K562 (cell line): ENCODE measurements at regions not wholly inside any gene's neighbourhood (a gene's known extent, or its start where the extent isn't known, plus 50 kb on each side); places are given as distances from the start of the nearest gene placed in this dataset.

Experiments used
- ATAC-seq: fragments of 200-7000 bp; cut with Tn5 transposase; 3 replicates; pipeline ENCODE4 v1.9.1; 2020; ENCODE audit warnings: moderate library complexity
- BruUV-seq: library from RNA; stranded (reverse); fragments of 400-500 nt; replicated peaks from 2 replicates; lab custom pipeline; 2021; lab: Mats Ljungman, UMichigan
- CTCF ChIA-PET: fragments of 300-600 bp; formaldehyde crosslinking; extraction: SDS; loops from one replicate; lab custom pipeline; 2021; ENCODE audit warnings: low intra/inter-chr PET ratio; lab: Yijun Ruan, JAX
- POLR2A ChIA-PET: fragments of 300-600, 350-650 bp; sonication (Branson Sonifier 250); formaldehyde crosslinking; extraction: SDS; loops from one replicate; lab custom pipeline; 2021; ENCODE audit warnings: antibody characterized with exemption, inconsistent platforms; lab: Yijun Ruan, JAX
- DNase-seq, 4 experiments: peaks; one replicate each; pipeline versions ENCODE4 v3.0.0 to v3.0.0-alpha.2; 2011 to 2018; ENCODE audit warnings: low spot score in 3 of 4, mixed read lengths in 3 of 4; ENCODE audit errors: extremely low read depth in 1 of 4
- FAIRE-seq: peaks from 2 replicates; lab custom pipeline; 2011; peaks lifted over from hg19 to GRCh38; lab: Jason Lieb, UNC
- H2AFZ ChIP-seq: 2 replicates; pipeline ENCODE4 v1.6.0; 2011; ENCODE audit warnings: low read depth, low read length, control low read depth, inconsistent platforms
- H3K27ac ChIP-seq: fragments of 200-600 bp; 3 replicates; pipeline ENCODE4 v1.8.0; 2011; ENCODE audit warnings: low read depth, mild to moderate bottlenecking, control low read depth, inconsistent platforms, low read length, moderate library complexity, mixed read lengths; ENCODE audit errors: extremely low read depth
- H3K27me3 ChIP-seq, 2 experiments: fragments of 300-600 bp in 1 of 2; 2 replicates in 1 of 2; 3 replicates in 1 of 2; pipeline versions ENCODE4 v1.6.0 to v1.8.0; 2011; ENCODE audit warnings: inconsistent platforms in 2 of 2, low read length in 2 of 2, mild to moderate bottlenecking in 1 of 2, mixed read lengths in 1 of 2, moderate library complexity in 1 of 2; ENCODE audit not compliant: control insufficient read depth in 2 of 2, insufficient read depth in 2 of 2
- H3K36me3 ChIP-seq: fragments of 300-600 bp; 3 replicates; pipeline ENCODE4 v1.8.0; 2011; ENCODE audit warnings: mild to moderate bottlenecking, low read length, inconsistent platforms; ENCODE audit not compliant: control insufficient read depth, insufficient read depth
- H3K4me1 ChIP-seq, 2 experiments: fragments of 200-600 bp in 1 of 2; replicated peaks in 1 of 2; 2 replicates in 1 of 2; 3 replicates in 1 of 2; pipeline versions ENCODE4 v1.5.1 to v1.8.0; 2011; ENCODE audit warnings: inconsistent platforms in 2 of 2, low read length in 2 of 2, mild to moderate bottlenecking in 1 of 2, mixed read lengths in 1 of 2, moderate library complexity in 1 of 2; ENCODE audit not compliant: control insufficient read depth in 2 of 2, insufficient read depth in 2 of 2
- H3K4me2 ChIP-seq: 2 replicates; pipeline ENCODE4 v1.6.1; 2011; ENCODE audit warnings: low read length, control low read depth, inconsistent platforms, mixed read lengths; ENCODE audit not compliant: insufficient read depth
- H3K4me3 ChIP-seq: fragments of 200-600 bp; sonication (generic), shearing (Covaris generic); 2 replicates; pipeline ENCODE4 v1.5.1; 2016; ENCODE audit warnings: control low read depth, inconsistent platforms
- H3K79me2 ChIP-seq: fragments of 200-600 bp; 3 replicates; pipeline ENCODE4 v1.8.0; 2011; ENCODE audit warnings: low read length, inconsistent platforms; ENCODE audit not compliant: control insufficient read depth, insufficient read depth
- H3K9ac ChIP-seq, 2 experiments: 2 replicates each; pipeline versions ENCODE4 v1.6.0 to v1.6.1; 2011; ENCODE audit warnings: low read depth in 2 of 2, low read length in 2 of 2, control low read depth in 1 of 2, inconsistent platforms in 1 of 2, mild to moderate bottlenecking in 1 of 2, mixed read lengths in 1 of 2; ENCODE audit not compliant: insufficient read depth in 1 of 2
- H3K9me1 ChIP-seq: one replicate; pipeline ENCODE4 v1.6.0; 2011; ENCODE audit warnings: inconsistent platforms, mild to moderate bottlenecking, low read length, moderate library complexity; ENCODE audit not compliant: control insufficient read depth, insufficient read depth
- H3K9me3 ChIP-seq: replicated peaks from 2 replicates; pipeline ENCODE4 v1.5.1; 2011; ENCODE audit warnings: low read depth, low read length, inconsistent platforms; ENCODE audit not compliant: control insufficient read depth, insufficient read depth
- H4K20me1 ChIP-seq: replicated peaks from 2 replicates; pipeline ENCODE4 v1.6.1; 2011; ENCODE audit warnings: low read length, inconsistent platforms, mixed read lengths; ENCODE audit not compliant: control insufficient read depth, insufficient read depth
- DNMT1 ChIP-seq: fragments of 450-650 bp; IDR thresholded peaks from 2 replicates; pipeline ENCODE4 v1.6.1; 2016; ENCODE audit warnings: antibody characterized with exemption, mild to moderate bottlenecking
- ELF4 ChIP-seq: fragments of 450-650 bp; formaldehyde crosslinking; IDR thresholded peaks from 2 replicates; pipeline ENCODE4 v1.4.0; 2022; ENCODE audit warnings: missing genetic modification characterization
- HMGN3 ChIP-seq: IDR thresholded peaks from 2 replicates; pipeline ENCODE4 v1.6.1; 2011; ENCODE audit warnings: borderline replicate concordance, low read depth, mild to moderate bottlenecking, mixed read lengths, low read length; ENCODE audit not compliant: insufficient read length; ENCODE audit errors: extremely low read depth
- LARP7 ChIP-seq: fragments of 450-650 bp; IDR thresholded peaks from 2 replicates; pipeline ENCODE4 v1.6.1; 2016
- SMAD2 ChIP-seq: fragments of 150-350 bp; IDR thresholded peaks from 2 replicates; pipeline ENCODE4 v1.6.1; 2014; ENCODE audit warnings: low read depth, mild to moderate bottlenecking, low read length
- ZNF232 ChIP-seq: sonication (generic); formaldehyde crosslinking; IDR thresholded peaks from 2 replicates; pipeline ENCODE4 v1.8.0; 2022; ENCODE audit warnings: mild to moderate bottlenecking, missing genetic modification reagents
- WGBS: fragments of 100-300 bp; shearing (Covaris generic); methylation state at CpG from one replicate; pipeline ENCODE4 v1.1.6; 2016; ENCODE audit warnings: low coverage, mixed read lengths; ENCODE audit not compliant: insufficient coverage; ENCODE audit errors: missing lambda C conversion rate; 5-methylcytosine and 5-hydroxymethylcytosine counted together
- in situ Hi-C: fragments of 300-500 bp; cut with MboI; formaldehyde crosslinking; loops from 4 replicates; pipeline ENCODE4 v1.15.0; 2018; ENCODE audit warnings: inconsistent platforms, mixed read lengths
- intact Hi-C: fragments of 100-400 bp; cut with micrococcal nuclease; formaldehyde crosslinking; loops from 2 replicates; pipeline ENCODE4 v1.14.2; 2022
- TF ChIP-seq, protein P1 (sequence below): fragments of 250-450 bp; sonication (Bioruptor Pico); IDR thresholded peaks from 2 replicates; pipeline ENCODE4 v1.6.1; 2021; ENCODE audit warnings: mild to moderate bottlenecking
- TF ChIP-seq, protein P2 (sequence below): fragments of 450-650 bp; IDR thresholded peaks from one replicate; pipeline ENCODE4 v1.6.1; 2018; ENCODE audit warnings: mild to moderate bottlenecking, moderate library complexity; ENCODE audit not compliant: partially characterized antibody
- TF ChIP-seq, protein P3 (sequence below): fragments of 250-450 bp; sonication (Bioruptor Pico); IDR thresholded peaks from 2 replicates; pipeline ENCODE4 v1.8.0; 2021; ENCODE audit warnings: moderate library complexity, mild to moderate bottlenecking, inconsistent platforms
- TF ChIP-seq, protein P4 (sequence below): fragments of 450-650 bp; formaldehyde crosslinking; IDR thresholded peaks from 2 replicates; pipeline ENCODE4 v1.4.0; 2020; ENCODE audit warnings: mild to moderate bottlenecking, moderate library complexity
- TF ChIP-seq, protein P5 (sequence below): fragments of 150-350 bp; conservative IDR thresholded peaks from 2 replicates; pipeline ENCODE4 v1.6.1; 2014; ENCODE audit warnings: low read length

DNA sequence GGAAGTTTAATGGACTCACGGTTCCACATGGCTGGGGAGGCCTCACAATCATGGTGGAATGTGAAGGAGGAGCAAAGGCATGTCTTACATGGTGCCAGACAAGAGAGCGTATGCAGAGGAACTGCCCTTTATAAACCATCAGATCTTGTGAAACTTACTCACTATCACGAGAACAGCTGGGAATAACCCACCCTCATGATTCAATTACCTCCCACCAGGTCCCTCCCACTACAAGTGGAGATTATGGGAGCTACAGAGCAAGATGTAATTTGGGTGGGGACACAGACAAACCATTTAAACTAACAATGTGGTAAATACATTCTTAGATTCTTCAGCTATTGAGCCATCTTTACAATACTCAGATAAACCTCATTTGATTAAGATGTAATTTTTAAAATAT, 176.1 kb downstream of the SH3BP4 start:
- ChIA-PET POLR2A (no interaction called here), CTCF (no interaction called here)
- FAIRE-seq: no peak
- Histone ChIP-seq H4K20me1 (no peaks in the 10 kb centered on the region), H3K36me3 (no peaks in the 10 kb centered on the region), H3K4me1 (no peaks in the 10 kb centered on the region), H3K4me3 (no peak overlapping the region), H3K9ac (no peak overlapping the region), H3K27me3 (no peaks in the 10 kb centered on the region; a peak in 1 of 5 replicates), H3K4me2 (no peak overlapping the region), H3K79me2 (no peaks in the 10 kb centered on the region), H3K27ac (no peak overlapping the region), H3K9me3 (no peaks in the 10 kb centered on the region), H3K9me1 (no peaks in the 10 kb centered on the region), H2AFZ (no peak overlapping the region)
- BruUV-seq: no TSS peak
- ATAC-seq: no peak
- TF ChIP-seq DNMT1 (no peak), SMAD2 (no peak), HMGN3 (no peak), ZNF232 (CRISPR knock-in tag) (no peak), LARP7 (no peak), ELF4 (CRISPR knock-in tag) (no peak)
- TF ChIP-seq, protein P1, sequence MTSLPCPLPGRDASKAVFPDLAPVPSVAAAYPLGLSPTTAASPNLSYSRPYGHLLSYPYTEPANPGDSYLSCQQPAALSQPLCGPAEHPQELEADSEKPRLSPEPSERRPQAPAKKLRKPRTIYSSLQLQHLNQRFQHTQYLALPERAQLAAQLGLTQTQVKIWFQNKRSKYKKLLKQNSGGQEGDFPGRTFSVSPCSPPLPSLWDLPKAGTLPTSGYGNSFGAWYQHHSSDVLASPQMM (CRISPR knock-in tag): no peak
- TF ChIP-seq, protein P2, sequence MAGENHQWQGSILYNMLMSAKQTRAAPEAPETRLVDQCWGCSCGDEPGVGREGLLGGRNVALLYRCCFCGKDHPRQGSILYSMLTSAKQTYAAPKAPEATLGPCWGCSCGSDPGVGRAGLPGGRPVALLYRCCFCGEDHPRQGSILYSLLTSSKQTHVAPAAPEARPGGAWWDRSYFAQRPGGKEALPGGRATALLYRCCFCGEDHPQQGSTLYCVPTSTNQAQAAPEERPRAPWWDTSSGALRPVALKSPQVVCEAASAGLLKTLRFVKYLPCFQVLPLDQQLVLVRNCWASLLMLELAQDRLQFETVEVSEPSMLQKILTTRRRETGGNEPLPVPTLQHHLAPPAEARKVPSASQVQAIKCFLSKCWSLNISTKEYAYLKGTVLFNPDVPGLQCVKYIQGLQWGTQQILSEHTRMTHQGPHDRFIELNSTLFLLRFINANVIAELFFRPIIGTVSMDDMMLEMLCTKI: no peak
- TF ChIP-seq, protein P3, sequence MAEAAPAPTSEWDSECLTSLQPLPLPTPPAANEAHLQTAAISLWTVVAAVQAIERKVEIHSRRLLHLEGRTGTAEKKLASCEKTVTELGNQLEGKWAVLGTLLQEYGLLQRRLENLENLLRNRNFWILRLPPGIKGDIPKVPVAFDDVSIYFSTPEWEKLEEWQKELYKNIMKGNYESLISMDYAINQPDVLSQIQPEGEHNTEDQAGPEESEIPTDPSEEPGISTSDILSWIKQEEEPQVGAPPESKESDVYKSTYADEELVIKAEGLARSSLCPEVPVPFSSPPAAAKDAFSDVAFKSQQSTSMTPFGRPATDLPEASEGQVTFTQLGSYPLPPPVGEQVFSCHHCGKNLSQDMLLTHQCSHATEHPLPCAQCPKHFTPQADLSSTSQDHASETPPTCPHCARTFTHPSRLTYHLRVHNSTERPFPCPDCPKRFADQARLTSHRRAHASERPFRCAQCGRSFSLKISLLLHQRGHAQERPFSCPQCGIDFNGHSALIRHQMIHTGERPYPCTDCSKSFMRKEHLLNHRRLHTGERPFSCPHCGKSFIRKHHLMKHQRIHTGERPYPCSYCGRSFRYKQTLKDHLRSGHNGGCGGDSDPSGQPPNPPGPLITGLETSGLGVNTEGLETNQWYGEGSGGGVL: no peak
- TF ChIP-seq, protein P4, sequence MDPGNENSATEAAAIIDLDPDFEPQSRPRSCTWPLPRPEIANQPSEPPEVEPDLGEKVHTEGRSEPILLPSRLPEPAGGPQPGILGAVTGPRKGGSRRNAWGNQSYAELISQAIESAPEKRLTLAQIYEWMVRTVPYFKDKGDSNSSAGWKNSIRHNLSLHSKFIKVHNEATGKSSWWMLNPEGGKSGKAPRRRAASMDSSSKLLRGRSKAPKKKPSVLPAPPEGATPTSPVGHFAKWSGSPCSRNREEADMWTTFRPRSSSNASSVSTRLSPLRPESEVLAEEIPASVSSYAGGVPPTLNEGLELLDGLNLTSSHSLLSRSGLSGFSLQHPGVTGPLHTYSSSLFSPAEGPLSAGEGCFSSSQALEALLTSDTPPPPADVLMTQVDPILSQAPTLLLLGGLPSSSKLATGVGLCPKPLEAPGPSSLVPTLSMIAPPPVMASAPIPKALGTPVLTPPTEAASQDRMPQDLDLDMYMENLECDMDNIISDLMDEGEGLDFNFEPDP (CRISPR knock-in tag): no peak
- TF ChIP-seq, protein P5, sequence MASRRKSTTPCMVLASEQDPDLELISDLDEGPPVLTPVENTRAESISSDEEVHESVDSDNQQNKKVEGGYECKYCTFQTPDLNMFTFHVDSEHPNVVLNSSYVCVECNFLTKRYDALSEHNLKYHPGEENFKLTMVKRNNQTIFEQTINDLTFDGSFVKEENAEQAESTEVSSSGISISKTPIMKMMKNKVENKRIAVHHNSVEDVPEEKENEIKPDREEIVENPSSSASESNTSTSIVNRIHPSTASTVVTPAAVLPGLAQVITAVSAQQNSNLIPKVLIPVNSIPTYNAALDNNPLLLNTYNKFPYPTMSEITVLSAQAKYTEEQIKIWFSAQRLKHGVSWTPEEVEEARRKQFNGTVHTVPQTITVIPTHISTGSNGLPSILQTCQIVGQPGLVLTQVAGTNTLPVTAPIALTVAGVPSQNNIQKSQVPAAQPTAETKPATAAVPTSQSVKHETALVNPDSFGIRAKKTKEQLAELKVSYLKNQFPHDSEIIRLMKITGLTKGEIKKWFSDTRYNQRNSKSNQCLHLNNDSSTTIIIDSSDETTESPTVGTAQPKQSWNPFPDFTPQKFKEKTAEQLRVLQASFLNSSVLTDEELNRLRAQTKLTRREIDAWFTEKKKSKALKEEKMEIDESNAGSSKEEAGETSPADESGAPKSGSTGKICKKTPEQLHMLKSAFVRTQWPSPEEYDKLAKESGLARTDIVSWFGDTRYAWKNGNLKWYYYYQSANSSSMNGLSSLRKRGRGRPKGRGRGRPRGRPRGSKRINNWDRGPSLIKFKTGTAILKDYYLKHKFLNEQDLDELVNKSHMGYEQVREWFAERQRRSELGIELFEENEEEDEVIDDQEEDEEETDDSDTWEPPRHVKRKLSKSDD: no peak
- in situ Hi-C loops: no loop called here
- intact Hi-C loops: no loop called here
- WGBS: 0% methylated on average over 3 of the region's 3 CpGs
- no peak for DNase-seq
